ENCODE measurements at regions not wholly inside any gene's neighbourhood (a gene's known extent, or its start where the extent isn't known, plus 50 kb on each side); places are given as distances from the start of the nearest gene placed in this dataset.

- TF ChIP-seq, protein P1, sequence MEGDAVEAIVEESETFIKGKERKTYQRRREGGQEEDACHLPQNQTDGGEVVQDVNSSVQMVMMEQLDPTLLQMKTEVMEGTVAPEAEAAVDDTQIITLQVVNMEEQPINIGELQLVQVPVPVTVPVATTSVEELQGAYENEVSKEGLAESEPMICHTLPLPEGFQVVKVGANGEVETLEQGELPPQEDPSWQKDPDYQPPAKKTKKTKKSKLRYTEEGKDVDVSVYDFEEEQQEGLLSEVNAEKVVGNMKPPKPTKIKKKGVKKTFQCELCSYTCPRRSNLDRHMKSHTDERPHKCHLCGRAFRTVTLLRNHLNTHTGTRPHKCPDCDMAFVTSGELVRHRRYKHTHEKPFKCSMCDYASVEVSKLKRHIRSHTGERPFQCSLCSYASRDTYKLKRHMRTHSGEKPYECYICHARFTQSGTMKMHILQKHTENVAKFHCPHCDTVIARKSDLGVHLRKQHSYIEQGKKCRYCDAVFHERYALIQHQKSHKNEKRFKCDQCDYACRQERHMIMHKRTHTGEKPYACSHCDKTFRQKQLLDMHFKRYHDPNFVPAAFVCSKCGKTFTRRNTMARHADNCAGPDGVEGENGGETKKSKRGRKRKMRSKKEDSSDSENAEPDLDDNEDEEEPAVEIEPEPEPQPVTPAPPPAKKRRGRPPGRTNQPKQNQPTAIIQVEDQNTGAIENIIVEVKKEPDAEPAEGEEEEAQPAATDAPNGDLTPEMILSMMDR (IDR thresholded peaks at IDR 0.05), result no peak
- no peak for TF ChIP-seq POLR2A (IDR thresholded peaks at IDR 0.05)
- no peak for TF ChIP-seq POLR2AphosphoS5 (IDR thresholded peaks at IDR 0.05)
Measured at GRCh38 chr3:55408193-55408826, 78.8 kb downstream of the WNT5A start.
